Spleen (tissue), 7 donors: ENCODE measurements at regions not wholly inside any gene's neighbourhood (a gene's known extent, or its start where the extent isn't known, plus 50 kb on each side); places are given as distances from the start of the nearest gene placed in this dataset.

Experiments
- POLR2A ChIP-seq, 3 donors: fragments of 450-650 bp; IDR thresholded peaks; one replicate each; pipeline ENCODE4 v1.5.1; 2017; ENCODE audit warnings: antibody characterized with exemption in 3 of 3, mild to moderate bottlenecking in 1 of 3
- TF ChIP-seq, protein P1 (sequence below), 11 experiments: fragments of 200-600 bp in 7 of 11; fragments of 450-650 bp in 4 of 11; sonication (generic) in 4 of 11; IDR thresholded peaks in 8 of 11; conservative IDR thresholded peaks in 3 of 11; 1 replicate in 7 of 11; 2 replicates in 4 of 11; pipeline versions ENCODE4 v1.4.0 to v1.8.0; 2016 to 2021; ENCODE audit warnings: antibody characterized with exemption in 11 of 11, inconsistent platforms in 4 of 11, mild to moderate bottlenecking in 1 of 11
- donor health status: DM: no; HTN: no; CAD: no; lungs with moderate emphysema.
- donor health status: DM: no; HTN: no; CAD: no.
- donor health status: DM: no; HTN: no; CAD: no.

DNA sequence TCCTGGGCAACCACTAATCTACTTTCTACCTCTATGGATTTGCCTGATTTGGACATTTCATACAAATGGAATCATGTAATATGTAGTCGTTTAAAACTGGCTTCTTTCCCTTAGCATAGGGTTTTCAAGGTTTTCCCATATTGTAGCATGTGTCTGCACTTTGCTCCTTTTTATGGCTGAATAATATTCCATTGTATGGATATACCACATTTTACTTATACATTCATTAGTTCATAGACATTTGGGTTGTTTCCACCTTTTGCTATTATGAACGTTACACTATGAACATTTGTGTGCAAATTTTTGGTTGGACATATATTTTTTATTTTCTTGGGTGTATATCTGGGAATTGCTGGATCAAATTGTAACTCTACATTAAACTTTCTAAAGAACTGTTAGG, 600.4 kb upstream of the NOX3 start:
- TF ChIP-seq, protein P1, sequence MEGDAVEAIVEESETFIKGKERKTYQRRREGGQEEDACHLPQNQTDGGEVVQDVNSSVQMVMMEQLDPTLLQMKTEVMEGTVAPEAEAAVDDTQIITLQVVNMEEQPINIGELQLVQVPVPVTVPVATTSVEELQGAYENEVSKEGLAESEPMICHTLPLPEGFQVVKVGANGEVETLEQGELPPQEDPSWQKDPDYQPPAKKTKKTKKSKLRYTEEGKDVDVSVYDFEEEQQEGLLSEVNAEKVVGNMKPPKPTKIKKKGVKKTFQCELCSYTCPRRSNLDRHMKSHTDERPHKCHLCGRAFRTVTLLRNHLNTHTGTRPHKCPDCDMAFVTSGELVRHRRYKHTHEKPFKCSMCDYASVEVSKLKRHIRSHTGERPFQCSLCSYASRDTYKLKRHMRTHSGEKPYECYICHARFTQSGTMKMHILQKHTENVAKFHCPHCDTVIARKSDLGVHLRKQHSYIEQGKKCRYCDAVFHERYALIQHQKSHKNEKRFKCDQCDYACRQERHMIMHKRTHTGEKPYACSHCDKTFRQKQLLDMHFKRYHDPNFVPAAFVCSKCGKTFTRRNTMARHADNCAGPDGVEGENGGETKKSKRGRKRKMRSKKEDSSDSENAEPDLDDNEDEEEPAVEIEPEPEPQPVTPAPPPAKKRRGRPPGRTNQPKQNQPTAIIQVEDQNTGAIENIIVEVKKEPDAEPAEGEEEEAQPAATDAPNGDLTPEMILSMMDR (IDR thresholded peaks at IDR 0.05 in 8 of 11, conservative IDR thresholded peaks at IDR 0.05 in 3 of 11), result no peak
- TF ChIP-seq POLR2A (IDR thresholded peaks at IDR 0.05), result no peak
